ENCODE measurements at regions not wholly inside any gene's neighbourhood (a gene's known extent, or its start where the extent isn't known, plus 50 kb on each side); places are given as distances from the start of the nearest gene placed in this dataset.

DNA sequence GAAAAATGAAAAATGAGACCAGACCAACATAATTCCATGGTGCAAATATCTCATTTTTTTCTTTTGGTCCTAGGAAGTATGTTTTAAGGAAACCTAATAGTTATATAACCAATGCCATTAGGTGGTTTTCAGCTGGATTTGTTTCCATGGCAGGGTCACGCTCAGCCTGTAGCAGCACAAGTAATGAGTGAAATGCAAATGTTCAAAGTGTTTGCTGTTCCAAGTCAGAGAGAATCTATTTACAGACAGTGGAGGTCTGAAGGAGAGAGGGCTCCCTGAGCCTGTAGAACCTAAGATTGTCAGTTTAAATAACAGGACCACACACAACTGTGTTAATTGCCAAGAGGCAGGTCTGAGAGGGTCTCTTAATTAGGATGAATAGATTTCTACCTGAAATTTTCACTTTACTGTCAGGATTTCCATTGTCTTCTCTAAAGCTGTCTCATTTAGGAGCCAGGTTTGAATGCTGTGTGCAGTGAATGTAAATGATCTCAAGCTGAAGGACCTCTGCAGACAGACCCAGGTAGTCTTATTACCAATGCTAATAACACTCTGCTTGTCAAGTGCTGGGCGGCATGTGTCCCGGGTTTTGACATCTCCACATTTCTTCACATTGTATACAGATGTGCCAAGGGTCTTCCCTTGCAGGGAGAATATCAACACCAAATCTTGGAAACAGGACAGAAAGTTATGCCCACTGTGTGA is 317.3 kb upstream of the NECTIN3 start:
- no peak for DNase-seq (ENCODE audit: low read depth)

GRCh38 chr3:110755345-110755744 is 316.3 kb upstream of the NECTIN3 start:
- TF ChIP-seq, protein P1, sequence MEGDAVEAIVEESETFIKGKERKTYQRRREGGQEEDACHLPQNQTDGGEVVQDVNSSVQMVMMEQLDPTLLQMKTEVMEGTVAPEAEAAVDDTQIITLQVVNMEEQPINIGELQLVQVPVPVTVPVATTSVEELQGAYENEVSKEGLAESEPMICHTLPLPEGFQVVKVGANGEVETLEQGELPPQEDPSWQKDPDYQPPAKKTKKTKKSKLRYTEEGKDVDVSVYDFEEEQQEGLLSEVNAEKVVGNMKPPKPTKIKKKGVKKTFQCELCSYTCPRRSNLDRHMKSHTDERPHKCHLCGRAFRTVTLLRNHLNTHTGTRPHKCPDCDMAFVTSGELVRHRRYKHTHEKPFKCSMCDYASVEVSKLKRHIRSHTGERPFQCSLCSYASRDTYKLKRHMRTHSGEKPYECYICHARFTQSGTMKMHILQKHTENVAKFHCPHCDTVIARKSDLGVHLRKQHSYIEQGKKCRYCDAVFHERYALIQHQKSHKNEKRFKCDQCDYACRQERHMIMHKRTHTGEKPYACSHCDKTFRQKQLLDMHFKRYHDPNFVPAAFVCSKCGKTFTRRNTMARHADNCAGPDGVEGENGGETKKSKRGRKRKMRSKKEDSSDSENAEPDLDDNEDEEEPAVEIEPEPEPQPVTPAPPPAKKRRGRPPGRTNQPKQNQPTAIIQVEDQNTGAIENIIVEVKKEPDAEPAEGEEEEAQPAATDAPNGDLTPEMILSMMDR (conservative IDR thresholded peaks at IDR 0.05; ENCODE audit: low read depth, low read length) = no peak
- H3K4me3 ChIP-seq (ENCODE audit: low read length) = no peak overlapping the region
- no peak for DNase-seq (ENCODE audit: low read depth)

More for the DNA sequence above, 317.3 kb upstream of the NECTIN3 start:
- H3K4me3 ChIP-seq (ENCODE audit: low read length) = no peak overlapping the region
- TF ChIP-seq, protein P1 (conservative IDR thresholded peaks at IDR 0.05; ENCODE audit: low read depth, low read length) = no peak

DNA sequence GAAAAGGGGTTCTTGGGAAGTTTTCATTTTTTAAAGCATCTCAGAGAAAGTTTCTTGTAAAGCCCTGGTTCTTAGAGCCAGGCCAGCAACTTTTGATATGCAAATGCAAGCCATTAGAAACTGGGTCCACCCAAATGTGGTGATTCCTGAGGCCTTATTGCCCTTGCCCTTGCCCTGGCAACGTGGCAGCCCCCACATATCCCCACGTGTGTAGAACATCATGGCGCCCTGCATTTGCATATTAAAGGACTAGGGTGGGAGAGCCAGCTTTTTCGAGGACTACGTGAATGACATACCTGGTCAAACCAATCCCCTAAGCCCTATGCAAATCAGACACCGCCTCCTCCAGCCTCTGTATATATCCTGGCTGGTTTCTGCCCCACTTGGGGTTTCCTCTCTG is 314.9 kb upstream of the NECTIN3 start:
- DNase-seq (ENCODE audit: low read depth) = no peak
- H3K4me3 ChIP-seq (ENCODE audit: low read length) = no peak overlapping the region
- TF ChIP-seq, protein P1 (conservative IDR thresholded peaks at IDR 0.05; ENCODE audit: low read depth, low read length) = no peak

- no peak for DNase-seq (ENCODE audit: low read depth)
- TF ChIP-seq, protein P1 (conservative IDR thresholded peaks at IDR 0.05; ENCODE audit: low read depth, low read length) = no peak
- no peak overlapping the region for H3K4me3 ChIP-seq (ENCODE audit: low read length)
Observed at GRCh38 chr3:110758208-110758607, 313.4 kb upstream of the NECTIN3 start.

GRCh38 chr3:110767156-110767555 is 304.5 kb upstream of the NECTIN3 start:
- H3K4me3 ChIP-seq (ENCODE audit: low read length) = no peak overlapping the region
- DNase-seq (ENCODE audit: low read depth) = no peak
- TF ChIP-seq, protein P1 (conservative IDR thresholded peaks at IDR 0.05; ENCODE audit: low read depth, low read length) = no peak

DNA sequence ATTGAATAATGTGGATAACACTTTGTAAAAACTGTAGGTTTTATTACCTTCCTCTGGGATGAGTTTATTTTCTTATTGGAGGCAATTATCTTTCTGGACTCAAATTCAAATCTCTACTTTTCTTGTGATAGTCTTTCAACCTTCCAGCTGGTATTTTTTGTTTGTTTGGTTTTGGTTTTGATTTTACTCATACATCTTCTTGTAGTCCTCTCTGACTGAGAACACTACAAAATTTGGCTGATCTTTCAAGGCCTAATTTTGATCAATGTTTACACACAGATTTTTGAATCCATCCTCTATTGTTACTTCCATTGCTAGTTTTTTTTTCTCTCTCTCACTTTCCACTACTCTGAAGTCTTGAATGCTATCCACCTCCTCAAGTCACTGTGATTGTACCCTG is 303.8 kb upstream of the NECTIN3 start:
- no peak for DNase-seq (ENCODE audit: low read depth)
- no peak overlapping the region for H3K4me3 ChIP-seq (ENCODE audit: low read length)
- TF ChIP-seq, protein P1 (conservative IDR thresholded peaks at IDR 0.05; ENCODE audit: low read depth, low read length) = no peak

GRCh38 chr3:110773413-110773954 is 298.1 kb upstream of the NECTIN3 start:
- peak; percentile 75 for DNase-seq (ENCODE audit: low read depth)
- TF ChIP-seq, protein P1 (conservative IDR thresholded peaks at IDR 0.05; ENCODE audit: low read depth, low read length) = no peak
- H3K4me3 ChIP-seq (ENCODE audit: low read length) = no peak overlapping the region
